ENCODE measurements at regions not wholly inside any gene's neighbourhood (a gene's known extent, or its start where the extent isn't known, plus 50 kb on each side); places are given as distances from the start of the nearest gene placed in this dataset.

DNA sequence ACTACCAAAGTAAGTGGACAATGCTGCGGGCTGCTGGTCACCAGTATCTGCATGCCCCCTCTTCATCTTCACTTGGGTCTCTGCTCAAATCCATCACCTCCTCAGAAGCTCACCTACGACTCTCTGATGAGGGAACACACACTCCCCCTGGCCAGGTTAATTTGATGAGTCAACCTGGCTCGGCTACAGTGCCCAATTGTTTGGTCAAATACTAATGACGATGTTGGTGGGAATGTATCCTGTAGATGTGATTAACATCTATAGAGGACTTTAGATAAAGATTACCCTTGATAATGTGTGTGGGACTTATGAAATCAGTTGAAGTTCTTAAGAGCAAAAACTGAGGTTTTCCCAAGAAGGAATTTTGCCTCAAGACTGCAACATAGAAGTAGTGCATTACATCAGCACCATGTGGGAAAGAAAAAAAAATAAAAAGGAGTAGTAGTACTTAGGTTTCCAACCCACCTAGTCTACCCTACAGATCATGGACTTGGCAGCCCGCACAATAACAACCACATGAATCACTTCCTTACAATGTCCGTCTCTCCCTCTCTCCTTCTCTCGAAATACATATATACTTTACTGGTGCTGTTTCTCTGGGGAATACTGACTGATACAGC, 467.3 kb downstream of the DNAH5 start:
- Histone ChIP-seq H3K79me2 (ENCODE audit: insufficient read depth, low read length) (no peaks in the 10 kb centered on the region), H3K4me2 (ENCODE audit: insufficient read depth, low read length) (no peak overlapping the region), H3K36me3 (ENCODE audit: insufficient read depth, low read length) (no peaks in the 10 kb centered on the region), H3K4me3 (ENCODE audit: low read depth in 1 of 2, low read length in 2 of 2) (no peak overlapping the region), H4K20me1 (ENCODE audit: insufficient read depth, low read length) (no peaks in the 10 kb centered on the region), H3K27ac (ENCODE audit: low read length) (no peak overlapping the region), H3K9me3 (ENCODE audit: insufficient read depth, low read length, severe bottlenecking) (no peaks in the 10 kb centered on the region), H2AFZ (ENCODE audit: low read depth, low read length) (no peak overlapping the region), H3K27me3 (ENCODE audit: insufficient read depth, low read length, poor library complexity) (no peaks in the 10 kb centered on the region), H3K9ac (ENCODE audit: low read depth, low read length) (no peak overlapping the region), H3K4me1 (ENCODE audit: insufficient read depth, low read length) (no peaks in the 10 kb centered on the region)
- DNase-seq (no peak), ATAC-seq (ENCODE audit: insufficient read depth, low read depth) (no peak)
- TF ChIP-seq, protein P1, sequence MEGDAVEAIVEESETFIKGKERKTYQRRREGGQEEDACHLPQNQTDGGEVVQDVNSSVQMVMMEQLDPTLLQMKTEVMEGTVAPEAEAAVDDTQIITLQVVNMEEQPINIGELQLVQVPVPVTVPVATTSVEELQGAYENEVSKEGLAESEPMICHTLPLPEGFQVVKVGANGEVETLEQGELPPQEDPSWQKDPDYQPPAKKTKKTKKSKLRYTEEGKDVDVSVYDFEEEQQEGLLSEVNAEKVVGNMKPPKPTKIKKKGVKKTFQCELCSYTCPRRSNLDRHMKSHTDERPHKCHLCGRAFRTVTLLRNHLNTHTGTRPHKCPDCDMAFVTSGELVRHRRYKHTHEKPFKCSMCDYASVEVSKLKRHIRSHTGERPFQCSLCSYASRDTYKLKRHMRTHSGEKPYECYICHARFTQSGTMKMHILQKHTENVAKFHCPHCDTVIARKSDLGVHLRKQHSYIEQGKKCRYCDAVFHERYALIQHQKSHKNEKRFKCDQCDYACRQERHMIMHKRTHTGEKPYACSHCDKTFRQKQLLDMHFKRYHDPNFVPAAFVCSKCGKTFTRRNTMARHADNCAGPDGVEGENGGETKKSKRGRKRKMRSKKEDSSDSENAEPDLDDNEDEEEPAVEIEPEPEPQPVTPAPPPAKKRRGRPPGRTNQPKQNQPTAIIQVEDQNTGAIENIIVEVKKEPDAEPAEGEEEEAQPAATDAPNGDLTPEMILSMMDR (IDR thresholded peaks at IDR 0.05; ENCODE audit: borderline replicate concordance, extremely low read depth, low read length, poor library complexity, severe bottlenecking) = no peak
- TF ChIP-seq EZH2 (IDR thresholded peaks at IDR 0.05; ENCODE audit: borderline replicate concordance, low read depth, low read length, severe bottlenecking) = no peak

DNA sequence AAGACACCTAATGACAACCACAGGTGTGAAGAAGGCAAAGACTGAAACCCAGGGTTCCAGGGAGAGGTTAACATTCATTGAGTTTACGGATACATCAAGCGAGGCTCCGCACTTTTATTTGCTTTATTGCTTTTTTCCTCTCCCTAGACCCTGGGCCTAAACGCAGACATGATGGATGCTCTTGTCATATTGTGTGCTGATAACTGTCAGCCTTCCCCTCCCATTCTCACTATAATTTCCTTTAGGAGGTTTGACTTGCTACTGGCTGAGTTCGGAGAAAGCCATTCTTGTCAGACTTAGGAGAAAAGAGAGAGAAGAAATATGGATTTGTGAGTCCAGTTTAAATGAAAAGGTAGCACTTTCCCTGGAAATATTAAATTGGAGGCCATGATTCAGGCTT, 471.6 kb downstream of the DNAH5 start:
- Histone ChIP-seq H3K9ac (ENCODE audit: low read depth, low read length) (no peak overlapping the region), H4K20me1 (ENCODE audit: insufficient read depth, low read length) (no peaks in the 10 kb centered on the region), H2AFZ (ENCODE audit: low read depth, low read length) (no peak overlapping the region), H3K9me3 (ENCODE audit: insufficient read depth, low read length, severe bottlenecking) (no peaks in the 10 kb centered on the region), H3K79me2 (ENCODE audit: insufficient read depth, low read length) (no peaks in the 10 kb centered on the region), H3K36me3 (ENCODE audit: insufficient read depth, low read length) (no peaks in the 10 kb centered on the region), H3K4me1 (ENCODE audit: insufficient read depth, low read length) (no peaks in the 10 kb centered on the region), H3K4me3 (ENCODE audit: low read depth in 1 of 2, low read length in 2 of 2) (no peak overlapping the region), H3K4me2 (ENCODE audit: insufficient read depth, low read length) (no peak overlapping the region), H3K27me3 (ENCODE audit: insufficient read depth, low read length, poor library complexity) (no peaks in the 10 kb centered on the region), H3K27ac (ENCODE audit: low read length) (no peak overlapping the region)
- DNase-seq = no peak
- ATAC-seq (ENCODE audit: insufficient read depth, low read depth) = no peak
- no peak for TF ChIP-seq EZH2 (IDR thresholded peaks at IDR 0.05; ENCODE audit: borderline replicate concordance, low read depth, low read length, severe bottlenecking)
- TF ChIP-seq, protein P1 (IDR thresholded peaks at IDR 0.05; ENCODE audit: borderline replicate concordance, extremely low read depth, low read length, poor library complexity, severe bottlenecking) = no peak

DNA sequence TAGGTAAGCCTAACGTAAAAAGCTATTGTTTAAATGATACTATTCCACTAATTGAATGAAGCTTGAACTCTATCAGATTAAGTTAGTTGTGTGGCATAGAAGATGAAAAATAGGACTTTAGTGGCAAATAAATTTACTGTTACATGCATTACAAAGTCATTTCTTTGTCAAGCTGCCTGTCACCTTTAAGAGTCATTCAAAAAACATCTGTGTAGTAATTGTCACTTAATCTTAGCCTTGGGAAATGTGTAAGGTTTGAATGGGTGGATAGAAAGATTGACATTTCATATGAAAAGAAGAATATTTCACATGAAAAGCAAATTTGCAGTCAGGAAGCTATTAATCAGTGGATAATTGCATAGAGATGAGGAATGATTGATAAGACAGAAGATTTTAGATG, 473.5 kb downstream of the DNAH5 start:
- Histone ChIP-seq H2AFZ (ENCODE audit: low read depth, low read length) (no peak overlapping the region), H3K4me2 (ENCODE audit: insufficient read depth, low read length) (no peak overlapping the region), H3K27ac (ENCODE audit: low read length) (no peak overlapping the region), H3K9ac (ENCODE audit: low read depth, low read length) (no peak overlapping the region), H3K4me3 (ENCODE audit: low read depth in 1 of 2, low read length in 2 of 2) (no peak overlapping the region), H3K36me3 (ENCODE audit: insufficient read depth, low read length) (no peaks in the 10 kb centered on the region), H3K4me1 (ENCODE audit: insufficient read depth, low read length) (no peaks in the 10 kb centered on the region), H3K9me3 (ENCODE audit: insufficient read depth, low read length, severe bottlenecking) (no peaks in the 10 kb centered on the region), H3K79me2 (ENCODE audit: insufficient read depth, low read length) (no peaks in the 10 kb centered on the region), H3K27me3 (ENCODE audit: insufficient read depth, low read length, poor library complexity) (no peaks in the 10 kb centered on the region), H4K20me1 (ENCODE audit: insufficient read depth, low read length) (no peaks in the 10 kb centered on the region)
- ATAC-seq (ENCODE audit: insufficient read depth, low read depth) (no peak), DNase-seq (no peak)
- TF ChIP-seq, protein P1 (IDR thresholded peaks at IDR 0.05; ENCODE audit: borderline replicate concordance, extremely low read depth, low read length, poor library complexity, severe bottlenecking) = no peak
- TF ChIP-seq EZH2 (IDR thresholded peaks at IDR 0.05; ENCODE audit: borderline replicate concordance, low read depth, low read length, severe bottlenecking) = no peak
